ENCODE measurements at regions not wholly inside any gene's neighbourhood (a gene's known extent, or its start where the extent isn't known, plus 50 kb on each side); places are given as distances from the start of the nearest gene placed in this dataset.
"Not testable (repeated sequence)": the region's sequence is repeated elsewhere in the genome, so short reads cannot be mapped to it uniquely, and the experiment has no call there.

GRCh38 chr1:157359314-157360022, 192.8 kb downstream of the FCRL5 start:
- H3K27ac Mint-ChIP-seq = no peak overlapping the region
- no peaks in the 10 kb centered on the region for H3K4me1 Mint-ChIP-seq (ENCODE audit: low read depth)
- no peak overlapping the region for H3K4me3 Mint-ChIP-seq (ENCODE audit: low read depth)
- intact Hi-C loops (cut with micrococcal nuclease) = no loop called here
- H3K9me3 Mint-ChIP-seq = no peaks in the 10 kb centered on the region
- no peak for DNase-seq (ENCODE audit: low spot score)
- no peaks in the 10 kb centered on the region for H3K36me3 Mint-ChIP-seq (ENCODE audit: low read depth)
- peaks cover 9% of the 10 kb centered on the region for H3K27me3 Mint-ChIP-seq (ENCODE audit: low read depth)

DNA sequence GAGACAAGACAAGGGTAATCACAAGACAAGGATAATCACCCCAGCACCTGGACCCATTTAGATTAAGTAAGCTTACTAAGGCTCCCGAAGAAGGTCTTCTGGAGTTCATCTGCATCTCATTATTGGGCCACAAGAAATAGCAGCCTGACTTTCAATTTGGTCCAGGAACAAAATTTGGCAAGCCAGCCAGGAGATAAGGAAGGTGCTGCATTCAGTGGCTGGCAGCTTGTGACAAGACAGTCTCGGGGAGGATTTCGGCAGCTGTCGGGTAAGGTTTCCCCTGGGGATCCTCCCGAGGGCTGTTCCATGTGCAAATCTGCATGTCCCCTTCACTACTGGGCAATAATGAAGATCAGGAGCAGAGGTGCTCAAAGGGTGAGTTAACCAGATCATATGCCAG, 195.2 kb downstream of the FCRL5 start:
- no peaks in the 10 kb centered on the region for H3K4me1 Mint-ChIP-seq (ENCODE audit: low read depth)
- intact Hi-C loops (cut with micrococcal nuclease) = no loop called here
- no peak for DNase-seq (ENCODE audit: low spot score)
- H3K36me3 Mint-ChIP-seq (ENCODE audit: low read depth) = no peaks in the 10 kb centered on the region
- no peak overlapping the region for H3K4me3 Mint-ChIP-seq (ENCODE audit: low read depth)
- H3K27me3 Mint-ChIP-seq (ENCODE audit: low read depth) = peaks cover 9% of the 10 kb centered on the region
- no peaks in the 10 kb centered on the region for H3K9me3 Mint-ChIP-seq
- H3K27ac Mint-ChIP-seq = no peak overlapping the region

DNA sequence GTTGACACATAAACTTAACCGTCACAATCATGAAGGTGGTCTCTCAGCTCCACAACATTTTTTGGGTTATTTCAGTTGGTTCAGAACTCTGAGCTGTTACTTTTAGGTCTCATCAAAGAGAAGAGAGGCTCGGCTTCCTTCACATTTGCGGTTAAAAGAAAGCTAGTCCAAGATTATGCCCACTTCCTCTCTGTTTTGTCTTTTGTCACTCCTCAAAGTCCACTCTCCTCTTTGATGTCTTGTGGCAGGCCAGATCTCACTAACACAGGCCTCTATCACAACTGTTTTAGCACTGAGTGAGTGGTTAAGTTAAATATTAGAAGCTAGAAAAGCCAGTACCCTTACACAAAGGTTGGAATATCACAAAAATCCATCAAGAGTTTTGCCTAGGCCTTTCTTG, 195.7 kb downstream of the FCRL5 start:
- H3K27ac Mint-ChIP-seq = no peak overlapping the region
- no peak overlapping the region for H3K4me3 Mint-ChIP-seq (ENCODE audit: low read depth)
- no peaks in the 10 kb centered on the region for H3K4me1 Mint-ChIP-seq (ENCODE audit: low read depth)
- no peaks in the 10 kb centered on the region for H3K36me3 Mint-ChIP-seq (ENCODE audit: low read depth)
- no peaks in the 10 kb centered on the region for H3K9me3 Mint-ChIP-seq
- intact Hi-C loops (cut with micrococcal nuclease) = no loop called here
- H3K27me3 Mint-ChIP-seq (ENCODE audit: low read depth) = peaks cover 9% of the 10 kb centered on the region
- no peak for DNase-seq (ENCODE audit: low spot score)

DNA sequence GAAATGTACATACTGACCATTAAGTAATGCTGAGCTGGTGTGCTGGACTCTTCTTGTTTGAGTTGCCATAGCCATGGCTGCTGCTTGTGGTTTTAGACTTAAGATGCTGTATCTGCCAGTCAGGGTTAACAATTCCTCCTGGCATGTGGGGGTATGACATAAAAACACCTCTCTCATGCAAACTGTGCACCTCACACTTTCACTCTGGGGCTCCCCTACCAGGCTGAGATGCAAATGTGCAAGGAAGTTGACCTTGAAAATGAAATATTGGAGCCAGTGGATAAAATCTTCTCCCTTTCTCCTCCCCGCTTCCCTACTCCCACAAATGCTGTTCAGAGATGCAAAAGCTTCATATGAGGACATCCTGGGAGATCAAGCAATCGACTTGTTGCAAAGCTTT, 198.8 kb downstream of the FCRL5 start:
- Mint-ChIP-seq H3K36me3 (ENCODE audit: low read depth) (no peaks in the 10 kb centered on the region), H3K27ac (no peak overlapping the region), H3K4me3 (ENCODE audit: low read depth) (no peak overlapping the region), H3K4me1 (ENCODE audit: low read depth) (peaks cover 1% of the 10 kb centered on the region), H3K27me3 (ENCODE audit: low read depth) (peaks cover 13% of the 10 kb centered on the region), H3K9me3 (no peaks in the 10 kb centered on the region)
- intact Hi-C loops (cut with micrococcal nuclease) = no loop called here
- DNase-seq (ENCODE audit: low spot score) = no peak

DNA sequence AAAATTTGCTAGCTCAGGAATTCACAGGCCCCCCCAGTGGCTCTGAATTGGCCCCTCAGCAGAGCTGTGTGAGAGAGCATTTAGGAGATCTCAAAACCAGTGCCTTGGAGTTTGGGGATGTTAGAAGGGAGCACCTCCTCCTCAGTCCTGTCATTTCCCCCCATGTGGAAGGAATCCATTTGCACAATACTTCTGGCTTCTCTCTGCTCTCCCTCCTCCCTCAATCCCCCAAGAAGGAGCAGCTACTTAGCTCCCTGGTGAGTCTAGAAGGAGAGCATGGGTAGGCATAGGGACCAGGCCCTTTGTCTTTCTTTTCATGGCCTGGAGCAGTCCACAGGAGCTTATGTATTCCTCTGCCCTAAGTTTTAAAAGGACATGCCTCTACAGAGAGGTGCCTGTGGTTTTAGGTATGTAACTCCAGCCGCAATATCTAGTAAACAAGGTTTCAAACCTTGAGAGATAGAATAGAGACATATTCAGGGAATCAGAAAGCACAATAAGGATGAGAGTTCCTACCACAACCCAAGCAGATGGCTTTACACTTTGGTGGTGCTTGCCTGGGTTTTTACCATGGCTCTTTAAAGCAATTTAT, 199.4 kb downstream of the FCRL5 start:
- Mint-ChIP-seq H3K4me1 (ENCODE audit: low read depth) (peaks cover 1% of the 10 kb centered on the region), H3K9me3 (no peaks in the 10 kb centered on the region), H3K36me3 (ENCODE audit: low read depth) (no peaks in the 10 kb centered on the region), H3K4me3 (ENCODE audit: low read depth) (no peak overlapping the region), H3K27ac (no peak overlapping the region), H3K27me3 (ENCODE audit: low read depth) (peaks cover 11% of the 10 kb centered on the region)
- no peak for DNase-seq (ENCODE audit: low spot score)
- intact Hi-C loops (cut with micrococcal nuclease) = no loop called here

DNA sequence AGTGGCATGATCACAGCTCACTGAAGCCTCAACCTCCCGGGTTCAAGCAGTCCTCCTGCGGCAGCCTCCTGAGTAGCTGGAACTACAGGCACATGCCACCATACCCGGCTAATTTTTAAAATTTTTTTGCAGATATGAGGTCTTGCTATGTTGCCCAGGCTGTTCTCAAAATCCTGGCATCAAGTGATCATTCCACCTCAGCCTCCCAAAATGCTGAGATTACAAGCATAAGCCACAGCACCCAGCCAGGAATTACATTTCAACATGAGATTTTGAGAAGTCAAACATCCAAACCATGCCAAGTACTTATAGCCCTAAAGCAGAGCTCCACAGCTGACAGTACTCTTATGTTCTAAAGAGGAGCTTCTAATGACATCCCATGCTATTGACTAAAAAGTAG, 200.1 kb downstream of the FCRL5 start:
- intact Hi-C loops (cut with micrococcal nuclease) = no loop called here
- no peaks in the 10 kb centered on the region for H3K36me3 Mint-ChIP-seq (ENCODE audit: low read depth)
- H3K4me1 Mint-ChIP-seq (ENCODE audit: low read depth) = peaks cover 1% of the 10 kb centered on the region
- no peak overlapping the region for H3K4me3 Mint-ChIP-seq (ENCODE audit: low read depth)
- H3K27ac Mint-ChIP-seq = no peak overlapping the region
- H3K27me3 Mint-ChIP-seq (ENCODE audit: low read depth) = peaks cover 11% of the 10 kb centered on the region
- no peak for DNase-seq (ENCODE audit: low spot score)
- no peaks in the 10 kb centered on the region for H3K9me3 Mint-ChIP-seq

GRCh38 chr1:157351800-157352199, 200.5 kb downstream of the FCRL5 start:
- intact Hi-C loops (cut with micrococcal nuclease); DNase-seq (ENCODE audit: low spot score); H3K27ac Mint-ChIP-seq; H3K9me3 Mint-ChIP-seq; H3K4me1 Mint-ChIP-seq (ENCODE audit: low read depth); H3K36me3 Mint-ChIP-seq (ENCODE audit: low read depth); H3K4me3 Mint-ChIP-seq (ENCODE audit: low read depth): not testable (repeated sequence)
- H3K27me3 Mint-ChIP-seq (ENCODE audit: low read depth) = peaks cover 11% of the 10 kb centered on the region

DNA sequence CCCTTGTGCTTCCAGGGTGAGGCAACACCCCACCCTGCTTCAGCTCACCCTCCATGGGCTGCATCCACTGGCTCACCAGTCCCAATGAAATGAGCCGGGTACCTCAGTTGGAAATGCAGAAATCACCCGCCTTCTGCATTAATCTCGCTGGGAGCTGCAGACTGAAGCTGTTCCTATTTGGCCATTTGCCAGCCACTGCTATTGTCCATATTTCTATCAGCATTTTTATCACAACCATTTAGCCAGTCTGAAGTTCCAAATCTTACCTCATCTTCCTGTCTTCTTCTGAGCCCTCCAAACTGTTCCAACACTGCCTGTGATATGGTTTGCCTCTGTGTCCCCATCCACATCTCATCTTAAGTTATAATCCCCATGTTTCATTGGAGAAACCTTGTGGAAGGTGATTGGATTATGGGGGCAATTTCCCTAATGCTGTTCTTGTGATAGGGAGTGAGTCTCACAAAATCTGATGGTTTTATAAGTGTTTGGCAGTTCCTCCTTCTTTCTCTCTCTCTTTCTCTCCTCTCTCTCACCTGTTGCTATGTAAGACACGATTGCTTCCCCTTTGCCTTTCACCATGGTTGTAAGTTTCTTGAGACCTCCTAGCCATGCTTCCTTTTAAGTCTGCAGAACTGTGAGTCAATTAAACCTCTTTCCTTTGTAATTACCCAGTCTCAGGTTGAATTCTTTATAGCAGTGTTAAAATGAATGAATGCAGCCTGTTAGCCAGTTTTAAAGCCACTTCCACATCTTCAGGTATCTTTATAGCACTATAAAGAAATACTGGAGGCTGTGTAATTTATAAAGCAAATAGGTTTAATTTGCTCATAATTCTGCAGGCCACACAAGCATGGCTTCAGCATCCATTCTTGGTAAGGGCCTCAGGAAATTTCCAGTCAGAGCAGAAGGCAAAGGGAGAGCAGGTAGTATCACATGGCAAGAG, 203.5 kb downstream of the FCRL5 start:
- no peaks in the 10 kb centered on the region for H3K9me3 Mint-ChIP-seq

DNA sequence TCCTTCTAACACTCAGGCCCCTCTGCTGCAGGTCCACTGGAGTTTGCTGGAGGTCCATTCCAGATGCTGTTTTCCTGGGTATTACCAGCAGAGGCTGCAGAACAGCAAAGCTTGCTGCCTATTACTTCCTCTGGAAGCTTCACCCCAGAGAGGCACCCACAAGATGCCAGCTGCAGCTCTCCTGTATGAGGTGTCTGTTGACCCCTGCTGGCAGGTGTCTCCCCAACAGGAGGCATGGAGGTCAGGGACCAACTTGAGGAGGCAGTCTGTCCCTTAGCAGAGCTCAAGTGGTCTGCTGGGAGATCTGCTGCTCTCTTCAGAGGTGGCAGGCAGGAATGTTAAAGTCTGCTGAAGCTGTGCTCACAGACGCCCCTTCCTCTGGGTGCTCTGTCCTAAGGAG, 204.8 kb downstream of the FCRL5 start:
- Mint-ChIP-seq H3K4me3 (ENCODE audit: low read depth) (no peak overlapping the region), H3K36me3 (ENCODE audit: low read depth) (no peaks in the 10 kb centered on the region), H3K4me1 (ENCODE audit: low read depth) (peaks cover 1% of the 10 kb centered on the region), H3K27me3 (ENCODE audit: low read depth) (peaks cover 7% of the 10 kb centered on the region), H3K9me3 (no peaks in the 10 kb centered on the region), H3K27ac (no peak overlapping the region)
- DNase-seq (ENCODE audit: low spot score) = no peak
- intact Hi-C loops (cut with micrococcal nuclease) = no loop called here

More for the DNA sequence above, 203.5 kb downstream of the FCRL5 start:
- Mint-ChIP-seq H3K36me3 (ENCODE audit: low read depth) (no peaks in the 10 kb centered on the region), H3K4me1 (ENCODE audit: low read depth) (peaks cover 1% of the 10 kb centered on the region), H3K4me3 (ENCODE audit: low read depth) (no peak overlapping the region), H3K27ac (no peak overlapping the region), H3K27me3 (ENCODE audit: low read depth) (peaks cover 7% of the 10 kb centered on the region)
- intact Hi-C loops (cut with micrococcal nuclease) = no loop called here
- DNase-seq (ENCODE audit: low spot score) = no peak

DNA sequence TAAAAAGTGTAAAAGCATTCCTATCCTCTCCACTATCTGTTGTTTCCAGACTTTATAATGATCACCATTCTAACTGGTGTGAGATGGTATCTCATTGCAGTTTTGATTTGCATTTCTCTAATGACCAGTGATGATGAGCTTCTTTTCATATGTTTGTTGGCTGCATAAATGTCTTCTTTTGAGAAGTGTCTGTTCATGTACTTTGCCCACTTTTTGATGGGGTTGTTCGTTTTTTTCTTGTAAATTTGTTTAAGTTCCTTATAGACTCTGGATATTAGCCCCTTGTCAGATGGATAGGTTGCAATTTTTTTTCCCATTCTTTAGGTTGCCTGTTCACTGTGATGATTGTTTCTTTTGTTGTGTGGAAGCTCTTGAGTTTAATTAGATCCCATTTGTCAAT, 199.6 kb upstream of the ETV3 start:
- H3K27me3 Mint-ChIP-seq (ENCODE audit: low read depth); DNase-seq (ENCODE audit: low spot score); H3K27ac Mint-ChIP-seq; H3K9me3 Mint-ChIP-seq; H3K4me3 Mint-ChIP-seq (ENCODE audit: low read depth); H3K36me3 Mint-ChIP-seq (ENCODE audit: low read depth); H3K4me1 Mint-ChIP-seq (ENCODE audit: low read depth); intact Hi-C loops (cut with micrococcal nuclease): not testable (repeated sequence)

DNA sequence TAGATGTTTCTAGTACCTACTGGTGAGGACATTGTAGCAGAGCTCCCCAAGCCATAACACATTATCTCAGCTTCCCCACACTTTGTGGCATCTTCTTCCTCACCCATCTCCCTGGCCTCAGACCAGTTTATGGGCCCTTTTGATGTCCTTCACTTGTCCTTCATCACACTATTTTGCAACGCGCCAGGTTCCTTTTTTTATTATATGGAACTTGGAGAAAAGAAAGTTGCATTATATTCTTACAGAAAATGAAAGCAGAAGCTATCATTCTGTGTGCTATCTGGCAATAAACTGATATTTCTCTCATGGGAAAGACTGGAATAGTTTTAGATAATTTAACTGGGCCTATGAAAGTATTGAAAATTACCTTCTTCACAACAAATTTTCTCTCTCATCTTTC, 196.9 kb upstream of the ETV3 start:
- H3K36me3 Mint-ChIP-seq (ENCODE audit: low read depth) = no peaks in the 10 kb centered on the region
- no peak overlapping the region for H3K4me3 Mint-ChIP-seq (ENCODE audit: low read depth)
- H3K27me3 Mint-ChIP-seq (ENCODE audit: low read depth) = peaks cover 3% of the 10 kb centered on the region
- H3K27ac Mint-ChIP-seq = no peak overlapping the region
- no peak for DNase-seq (ENCODE audit: low spot score)
- no peaks in the 10 kb centered on the region for H3K4me1 Mint-ChIP-seq (ENCODE audit: low read depth)
- intact Hi-C loops (cut with micrococcal nuclease) = no loop called here
- no peaks in the 10 kb centered on the region for H3K9me3 Mint-ChIP-seq

DNA sequence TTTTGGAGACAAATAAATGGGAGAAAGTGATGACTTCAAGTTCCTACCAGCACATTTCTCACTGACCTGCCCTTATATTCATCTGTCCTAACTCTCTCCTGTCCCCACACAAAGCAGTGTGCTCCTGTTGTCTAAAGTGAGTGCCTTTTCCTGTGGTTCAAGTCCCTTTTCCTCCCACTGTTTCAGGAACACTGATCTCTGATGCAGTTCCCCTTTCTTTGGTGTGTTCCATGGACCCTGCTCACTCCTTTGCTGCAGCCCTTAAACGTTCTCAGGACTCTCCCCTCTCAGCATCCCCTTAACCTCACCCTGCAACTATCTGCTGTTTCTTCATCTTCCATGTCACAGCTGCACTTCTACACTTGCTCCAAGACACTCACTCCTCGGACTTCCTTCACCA, 195.8 kb upstream of the ETV3 start:
- Mint-ChIP-seq H3K36me3 (ENCODE audit: low read depth) (no peaks in the 10 kb centered on the region), H3K4me1 (ENCODE audit: low read depth) (no peaks in the 10 kb centered on the region), H3K27me3 (ENCODE audit: low read depth) (peaks cover 3% of the 10 kb centered on the region), H3K4me3 (ENCODE audit: low read depth) (no peak overlapping the region), H3K9me3 (no peaks in the 10 kb centered on the region), H3K27ac (no peak overlapping the region)
- DNase-seq (ENCODE audit: low spot score) = no peak
- intact Hi-C loops (cut with micrococcal nuclease) = no loop called here

- H3K27me3 Mint-ChIP-seq (ENCODE audit: low read depth); H3K9me3 Mint-ChIP-seq; H3K27ac Mint-ChIP-seq; DNase-seq (ENCODE audit: low spot score); intact Hi-C loops (cut with micrococcal nuclease); H3K4me3 Mint-ChIP-seq (ENCODE audit: low read depth); H3K36me3 Mint-ChIP-seq (ENCODE audit: low read depth); H3K4me1 Mint-ChIP-seq (ENCODE audit: low read depth): not testable (repeated sequence)
Observed at GRCh38 chr1:157330177-157330576, 192.0 kb upstream of the ETV3 start.

Measured in activated T-helper 2 cell treated with anti-CD3 and anti-CD28 coated beads, Interferon-gamma antibody, Interleukin-2, Interleukin-4, amounts not matched to agents 10 μg/mL and 5 μg/mL and 100 μg/mL, durations not matched to agents 14 hours and 24 hours and 36 hours (primary cell).